ENCODE measurements at regions not wholly inside any gene's neighbourhood (a gene's known extent, or its start where the extent isn't known, plus 50 kb on each side); places are given as distances from the start of the nearest gene placed in this dataset.

- intact Hi-C loops (cut with DNase I) = loop anchor here (5.0 to 10.0 kb wide), 4 partner anchors 380 to 1208 kb away; no protein-coding TSS in a partner anchor
- peak overlapping the region in 1 of 2 donors; percentile 26 for H3K4me3 ChIP-seq
- no peaks in the 10 kb centered on the region for H3K36me3 ChIP-seq
- peaks cover 4 to 46% of the 10 kb centered on the region in 2 donors for H3K4me1 ChIP-seq
- H3K27ac ChIP-seq = peak overlapping the region; percentile 74 to 85
- DNase-seq (ENCODE audit: low spot score in 2 of 2) = no peak
- no peaks in the 10 kb centered on the region for H3K9me3 ChIP-seq
- H3K27me3 ChIP-seq = no peaks in the 10 kb centered on the region
- TF ChIP-seq, protein P1, sequence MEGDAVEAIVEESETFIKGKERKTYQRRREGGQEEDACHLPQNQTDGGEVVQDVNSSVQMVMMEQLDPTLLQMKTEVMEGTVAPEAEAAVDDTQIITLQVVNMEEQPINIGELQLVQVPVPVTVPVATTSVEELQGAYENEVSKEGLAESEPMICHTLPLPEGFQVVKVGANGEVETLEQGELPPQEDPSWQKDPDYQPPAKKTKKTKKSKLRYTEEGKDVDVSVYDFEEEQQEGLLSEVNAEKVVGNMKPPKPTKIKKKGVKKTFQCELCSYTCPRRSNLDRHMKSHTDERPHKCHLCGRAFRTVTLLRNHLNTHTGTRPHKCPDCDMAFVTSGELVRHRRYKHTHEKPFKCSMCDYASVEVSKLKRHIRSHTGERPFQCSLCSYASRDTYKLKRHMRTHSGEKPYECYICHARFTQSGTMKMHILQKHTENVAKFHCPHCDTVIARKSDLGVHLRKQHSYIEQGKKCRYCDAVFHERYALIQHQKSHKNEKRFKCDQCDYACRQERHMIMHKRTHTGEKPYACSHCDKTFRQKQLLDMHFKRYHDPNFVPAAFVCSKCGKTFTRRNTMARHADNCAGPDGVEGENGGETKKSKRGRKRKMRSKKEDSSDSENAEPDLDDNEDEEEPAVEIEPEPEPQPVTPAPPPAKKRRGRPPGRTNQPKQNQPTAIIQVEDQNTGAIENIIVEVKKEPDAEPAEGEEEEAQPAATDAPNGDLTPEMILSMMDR (IDR thresholded peaks at IDR 0.05) = no peak
These were observed 69.5 kb upstream of the PRKG1 start for GRCh38 chr10:51004776-51005175.

GRCh38 chr10:51005551-51005950, 68.7 kb upstream of the PRKG1 start:
- peak overlapping the region in 1 of 2 donors; percentile 26 for H3K4me3 ChIP-seq
- H3K4me1 ChIP-seq = peaks cover 4 to 40% of the 10 kb centered on the region in 2 donors
- TF ChIP-seq, protein P1 (IDR thresholded peaks at IDR 0.05) = no peak
- H3K27me3 ChIP-seq = no peaks in the 10 kb centered on the region
- intact Hi-C loops (cut with DNase I) = loop anchor here (10.0 kb wide), 1 partner anchor 379 kb away; no protein-coding TSS in a partner anchor
- no peaks in the 10 kb centered on the region for H3K36me3 ChIP-seq
- no peaks in the 10 kb centered on the region for H3K9me3 ChIP-seq
- DNase-seq (ENCODE audit: low spot score in 2 of 2) = no peak
- H3K27ac ChIP-seq = peak overlapping the region; percentile 74 to 85

DNA sequence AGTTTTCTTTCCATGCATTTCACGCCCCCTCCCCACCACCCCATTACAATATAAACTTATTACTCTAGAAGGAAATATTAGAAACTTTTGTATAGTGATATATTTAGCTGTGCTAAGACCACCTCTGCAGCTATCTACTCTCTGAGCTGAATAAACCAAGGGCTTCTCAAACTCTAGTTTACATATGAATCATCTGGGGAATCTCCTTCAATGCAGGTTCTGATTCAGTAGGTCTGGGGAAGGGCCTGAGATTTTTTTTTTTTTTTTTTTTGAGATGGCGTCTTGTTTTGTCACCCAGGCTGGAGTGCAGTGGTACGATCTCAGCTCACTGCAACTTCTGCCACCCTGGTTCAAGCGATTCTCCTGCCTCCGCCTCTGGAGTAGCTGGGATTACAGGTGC, 67.6 kb upstream of the PRKG1 start:
- DNase-seq (ENCODE audit: low spot score in 2 of 2) = no peak
- H3K36me3 ChIP-seq = no peaks in the 10 kb centered on the region
- intact Hi-C loops (cut with DNase I) = loop anchor here (10.0 kb wide), 1 partner anchor 378 kb away; no protein-coding TSS in a partner anchor
- TF ChIP-seq, protein P1 (IDR thresholded peaks at IDR 0.05) = no peak
- H3K4me1 ChIP-seq = peaks cover 4 to 35% of the 10 kb centered on the region in 2 donors
- no peaks in the 10 kb centered on the region for H3K27me3 ChIP-seq
- no peaks in the 10 kb centered on the region for H3K9me3 ChIP-seq
- H3K27ac ChIP-seq = peak overlapping the region; percentile 74 to 85
- no peak overlapping the region for H3K4me3 ChIP-seq

DNA sequence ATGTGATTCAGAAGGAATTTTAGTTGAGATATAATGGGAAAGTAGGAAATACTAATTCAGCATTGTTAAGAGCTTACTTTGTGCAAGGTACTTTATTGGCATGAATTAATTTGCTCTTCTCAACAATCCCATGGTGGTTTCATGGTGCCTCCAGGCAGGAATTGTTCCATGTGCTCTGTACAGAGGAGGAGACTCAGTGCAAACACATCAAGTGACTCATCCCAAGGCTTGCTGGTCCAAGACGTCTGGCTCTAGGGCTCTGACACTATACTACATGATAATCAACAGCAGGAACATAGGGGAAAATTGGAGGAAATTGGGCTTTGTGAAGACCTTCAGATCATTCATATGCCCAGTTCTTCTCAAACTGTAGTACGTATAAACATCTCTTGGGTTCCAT, 66.5 kb upstream of the PRKG1 start:
- no peaks in the 10 kb centered on the region for H3K9me3 ChIP-seq
- no peaks in the 10 kb centered on the region for H3K27me3 ChIP-seq
- H3K36me3 ChIP-seq = no peaks in the 10 kb centered on the region
- TF ChIP-seq, protein P1 (IDR thresholded peaks at IDR 0.05) = no peak
- no peak overlapping the region for H3K4me3 ChIP-seq
- intact Hi-C loops (cut with DNase I) = loop anchor here (10.0 kb wide), 1 partner anchor 377 kb away; no protein-coding TSS in a partner anchor
- peaks cover 4 to 27% of the 10 kb centered on the region in 2 donors for H3K4me1 ChIP-seq
- H3K27ac ChIP-seq = peak overlapping the region in 1 of 2 donors; percentile 20
- no peak for DNase-seq (ENCODE audit: low spot score in 2 of 2)

GRCh38 chr10:51008346-51008745, 65.9 kb upstream of the PRKG1 start:
- no peak for DNase-seq (ENCODE audit: low spot score in 2 of 2)
- no peaks in the 10 kb centered on the region for H3K36me3 ChIP-seq
- no peaks in the 10 kb centered on the region for H3K27me3 ChIP-seq
- intact Hi-C loops (cut with DNase I) = loop anchor here (10.0 kb wide), 1 partner anchor 376 kb away; no protein-coding TSS in a partner anchor
- peaks cover 4 to 25% of the 10 kb centered on the region in 2 donors for H3K4me1 ChIP-seq
- H3K9me3 ChIP-seq = no peaks in the 10 kb centered on the region
- no peak overlapping the region for H3K4me3 ChIP-seq
- H3K27ac ChIP-seq = peak overlapping the region in 1 of 2 donors; percentile 20
- TF ChIP-seq, protein P1 (IDR thresholded peaks at IDR 0.05) = no peak
